Gastrocnemius medialis (tissue), 4 donors: ENCODE measurements at regions not wholly inside any gene's neighbourhood (a gene's known extent, or its start where the extent isn't known, plus 50 kb on each side); places are given as distances from the start of the nearest gene placed in this dataset.
"Not testable (repeated sequence)": the region's sequence is repeated elsewhere in the genome, so short reads cannot be mapped to it uniquely, and the experiment has no call there.

Experiments used
- ATAC-seq, 2 donors: fragments of 150-250 bp; one replicate each; pipeline ENCODE4 v1.9.1; 2016
- DNase-seq, 2 donors: peaks; one replicate each; pipeline ENCODE4 v3.0.0-alpha.2; 2019
- H3K27ac ChIP-seq, 4 donors: fragments of 200-600 bp; sonication (generic); 1 replicate in 1 of 4; 2 replicates in 3 of 4; pipeline ENCODE4 v1.5.1; 2016 to 2018; ENCODE audit warnings: mild to moderate bottlenecking in 2 of 4, moderate library complexity in 1 of 4
- H3K27me3 ChIP-seq, 3 donors: fragments of 200-600 bp; sonication (generic) in 2 of 3; 1 replicate in 1 of 3; 2 replicates in 2 of 3; pipeline versions ENCODE4 v1.5.1 to v1.6.0; 2016 to 2019; ENCODE audit warnings: mild to moderate bottlenecking in 1 of 3, moderate library complexity in 1 of 3
- H3K36me3 ChIP-seq, 2 donors: fragments of 200-600 bp; sonication (generic) in 1 of 2; one replicate each; pipeline ENCODE4 v1.5.1; 2017 to 2018
- H3K4me1 ChIP-seq, 2 donors: fragments of 200-600 bp; sonication (generic) in 1 of 2; one replicate each; pipeline ENCODE4 v1.5.1; 2016 to 2017; ENCODE audit warnings: mild to moderate bottlenecking in 2 of 2
- H3K4me3 ChIP-seq, 4 donors: fragments of 200-600 bp; sonication (generic) in 3 of 4; 1 replicate in 1 of 4; 2 replicates in 3 of 4; pipeline ENCODE4 v1.5.1; 2016 to 2019; ENCODE audit warnings: mild to moderate bottlenecking in 2 of 4
- H3K9me3 ChIP-seq, 3 donors: fragments of 200-600 bp; sonication (generic) in 2 of 3; 1 replicate in 1 of 3; 2 replicates in 2 of 3; pipeline ENCODE4 v1.5.1; 2016 to 2019
- CTCF ChIP-seq, 5 experiments: fragments of 450-650 bp in 3 of 5; fragments of 200-600 bp in 2 of 5; sonication (generic) in 2 of 5; IDR thresholded peaks in 4 of 5; conservative IDR thresholded peaks in 1 of 5; 1 replicate in 4 of 5; 2 replicates in 1 of 5; pipeline ENCODE4 v1.5.1; 2016 to 2019; ENCODE audit warnings: antibody characterized with exemption in 5 of 5, mild to moderate bottlenecking in 3 of 5, moderate library complexity in 3 of 5
- POLR2A ChIP-seq, 2 donors: fragments of 450-650 bp; IDR thresholded peaks; one replicate each; pipeline ENCODE4 v1.6.1; 2017; ENCODE audit warnings: antibody characterized with exemption in 2 of 2, mild to moderate bottlenecking in 2 of 2, moderate library complexity in 2 of 2
- in situ Hi-C, 4 donors: fragments of 200-750 bp; cut with MboI; loops; one replicate each; pipeline versions ENCODE4 v1.15.0 to v1.8.0; 2017; ENCODE audit warnings: low sequenced_read_pairs in 4 of 4
- intact Hi-C: fragments of 100-400 bp; cut with DNase I; formaldehyde crosslinking; loops from one replicate; pipeline ENCODE4 v1.15.1; 2023; ENCODE audit warnings: low total_unique reads

- no peaks in the 10 kb centered on the region for H3K9me3 ChIP-seq
- no peaks in the 10 kb centered on the region for H3K4me1 ChIP-seq
- no peak overlapping the region for H3K27ac ChIP-seq
- no peaks in the 10 kb centered on the region for H3K27me3 ChIP-seq
- intact Hi-C loops: no loop called here
- no peaks in the 10 kb centered on the region for H3K36me3 ChIP-seq
- in situ Hi-C loops: no loop called here
- TF ChIP-seq POLR2A (IDR thresholded peaks at IDR 0.05): no peak
- no peak for TF ChIP-seq CTCF (IDR thresholded peaks at IDR 0.05 in 4 of 5, conservative IDR thresholded peaks at IDR 0.05 in 1 of 5)
- no peak overlapping the region for H3K4me3 ChIP-seq
- no peak for ATAC-seq
- DNase-seq: no peak
These were observed 448.0 kb downstream of the SLC6A15 start for GRCh38 chr12:84464616-84465015.

- Histone ChIP-seq H3K4me3 (no peak overlapping the region), H3K36me3 (no peaks in the 10 kb centered on the region), H3K4me1 (no peaks in the 10 kb centered on the region), H3K27me3 (no peaks in the 10 kb centered on the region), H3K27ac (no peak overlapping the region), H3K9me3 (no peaks in the 10 kb centered on the region)
- ATAC-seq (no peak), DNase-seq (no peak)
- TF ChIP-seq CTCF (IDR thresholded peaks at IDR 0.05 in 4 of 5, conservative IDR thresholded peaks at IDR 0.05 in 1 of 5): no peak
- TF ChIP-seq POLR2A (IDR thresholded peaks at IDR 0.05): no peak
- intact Hi-C loops (no loop called here), in situ Hi-C loops (no loop called here)
These were observed 448.7 kb downstream of the SLC6A15 start for GRCh38 chr12:84463741-84464495.

GRCh38 chr12:84455598-84455997 is 457.0 kb downstream of the SLC6A15 start:
- Histone ChIP-seq H3K4me1 (no peaks in the 10 kb centered on the region), H3K27ac (no peak overlapping the region), H3K4me3 (no peak overlapping the region), H3K27me3 (no peaks in the 10 kb centered on the region), H3K9me3 (no peaks in the 10 kb centered on the region), H3K36me3 (no peaks in the 10 kb centered on the region)
- TF ChIP-seq POLR2A (IDR thresholded peaks at IDR 0.05) (no peak), CTCF (IDR thresholded peaks at IDR 0.05 in 4 of 5, conservative IDR thresholded peaks at IDR 0.05 in 1 of 5) (no peak)
- intact Hi-C loops: no loop called here
- in situ Hi-C loops: no loop called here
- DNase-seq (no peak), ATAC-seq (no peak)

GRCh38 chr12:84446478-84446877 is 466.1 kb downstream of the SLC6A15 start:
- H3K27ac ChIP-seq, H3K9me3 ChIP-seq, H3K27me3 ChIP-seq, H3K36me3 ChIP-seq, ATAC-seq, in situ Hi-C loops, intact Hi-C loops, H3K4me3 ChIP-seq, DNase-seq, H3K4me1 ChIP-seq: not testable (repeated sequence)

GRCh38 chr12:84436134-84436533 is 476.5 kb downstream of the SLC6A15 start:
- no peak for ATAC-seq
- H3K27me3 ChIP-seq: no peaks in the 10 kb centered on the region

More at GRCh38 chr12:84436134-84436533, 476.5 kb downstream of the SLC6A15 start:
- Histone ChIP-seq H3K9me3 (no peaks in the 10 kb centered on the region), H3K4me3 (no peak overlapping the region), H3K36me3 (no peaks in the 10 kb centered on the region), H3K4me1 (no peaks in the 10 kb centered on the region), H3K27ac (no peak overlapping the region)
- in situ Hi-C loops (no loop called here), intact Hi-C loops (no loop called here)
- DNase-seq: no peak
- no peak for TF ChIP-seq CTCF (IDR thresholded peaks at IDR 0.05 in 4 of 5, conservative IDR thresholded peaks at IDR 0.05 in 1 of 5)
- TF ChIP-seq POLR2A (IDR thresholded peaks at IDR 0.05): no peak
